Inflammatory macrophage treated with lipopolysaccharide for 1 hour (primary cell): ENCODE measurements at regions not wholly inside any gene's neighbourhood (a gene's known extent, or its start where the extent isn't known, plus 50 kb on each side); places are given as distances from the start of the nearest gene placed in this dataset.
"Not testable (repeated sequence)": the region's sequence is repeated elsewhere in the genome, so short reads cannot be mapped to it uniquely, and the experiment has no call there.

Source experiments
- DNase-seq, 2 donors: peaks; one replicate each; pipeline ENCODE4 v3.0.0-alpha.2; 2020 to 2022

- no peak for DNase-seq
Measured at GRCh38 chr13:22866221-22866620, 314.6 kb upstream of the SGCG start.

- DNase-seq: no peak
Measured at GRCh38 chr13:22871231-22871630, 309.5 kb upstream of the SGCG start.

DNA sequence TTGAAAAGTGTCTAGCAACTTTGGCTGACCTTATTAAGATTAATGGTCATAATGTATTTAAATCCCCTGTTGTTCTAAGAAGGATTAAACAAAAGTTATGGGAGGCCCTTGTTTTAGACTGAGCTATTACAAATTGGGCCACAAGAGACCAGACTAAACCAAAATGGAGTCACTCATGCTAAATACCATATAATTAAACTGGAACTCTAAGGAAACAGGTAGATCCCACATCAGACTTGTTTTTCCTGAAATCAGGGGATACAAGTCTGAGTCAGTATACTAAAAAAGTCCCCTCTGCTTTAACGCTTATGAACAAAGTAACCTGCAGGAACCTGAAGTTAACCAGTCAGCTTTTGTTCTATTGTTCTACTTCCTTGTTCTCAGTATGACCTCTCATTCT is 305.9 kb upstream of the SGCG start:
- no peak for DNase-seq

DNA sequence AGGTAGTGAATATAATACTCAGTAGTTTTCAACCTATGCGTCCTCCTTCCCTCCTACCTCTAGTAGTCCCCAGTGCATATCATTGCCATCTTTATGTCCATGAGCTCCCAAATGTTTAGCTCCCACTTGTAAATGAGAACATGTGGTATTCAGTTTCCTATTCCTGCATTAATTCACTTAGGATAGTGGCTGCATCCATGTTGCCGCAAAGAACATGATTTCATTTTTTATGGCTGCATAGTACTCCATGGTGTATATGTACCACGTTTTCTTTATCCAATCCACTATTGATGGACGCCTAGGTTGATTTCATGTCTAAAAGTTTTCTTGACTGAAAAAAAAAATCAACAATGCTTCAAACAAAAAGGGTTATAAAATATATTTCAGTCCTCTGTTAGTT is 303.4 kb upstream of the SGCG start:
- no peak for DNase-seq

DNA sequence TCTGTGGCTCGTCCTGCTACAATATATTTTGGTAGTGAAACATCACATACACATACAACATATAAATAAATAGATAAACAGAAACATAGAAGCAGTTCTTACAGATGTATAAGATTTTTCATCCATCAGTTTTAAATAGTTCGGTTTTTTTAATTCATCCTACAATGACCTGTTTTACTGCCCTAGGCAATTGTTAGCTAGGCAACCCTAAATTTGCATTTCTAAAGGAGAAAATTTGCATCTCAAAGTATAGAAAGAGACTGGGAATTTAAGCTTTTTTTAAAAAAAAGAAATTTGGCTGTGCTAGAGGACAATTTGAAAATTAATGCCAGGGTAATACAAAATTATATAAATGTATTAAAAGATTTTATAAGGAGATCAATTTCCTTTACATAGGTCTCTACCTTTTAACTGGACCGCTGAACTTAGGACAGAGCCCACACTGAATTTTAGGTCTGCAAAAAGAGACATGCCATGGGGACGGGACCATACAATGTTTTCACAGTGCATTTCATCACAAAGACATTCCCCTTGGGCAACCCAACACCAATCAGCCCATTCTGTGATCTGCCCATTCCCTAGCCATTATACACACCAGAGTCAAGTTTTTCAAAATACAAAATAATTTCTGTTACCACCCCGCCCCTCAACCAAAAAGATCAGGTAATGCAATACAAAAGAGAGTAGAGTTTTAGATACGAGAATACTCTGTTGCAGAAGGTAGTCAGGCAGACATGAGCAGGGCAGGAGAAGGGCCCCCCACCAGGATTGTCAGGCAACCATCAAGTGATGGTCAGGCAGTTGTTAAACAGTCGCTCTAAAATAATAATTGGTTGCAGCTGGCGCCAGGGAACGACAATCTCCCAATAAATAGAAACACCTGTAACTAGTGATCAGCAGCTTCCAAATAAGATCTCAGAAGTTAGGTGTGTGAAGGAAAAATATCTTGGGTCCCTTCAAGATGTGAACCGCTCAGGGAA is 299.7 kb upstream of the SGCG start:
- DNase-seq: no peak

- not testable (repeated sequence) for DNase-seq
Measured at GRCh38 chr13:22881721-22882608, 298.8 kb upstream of the SGCG start.

DNA sequence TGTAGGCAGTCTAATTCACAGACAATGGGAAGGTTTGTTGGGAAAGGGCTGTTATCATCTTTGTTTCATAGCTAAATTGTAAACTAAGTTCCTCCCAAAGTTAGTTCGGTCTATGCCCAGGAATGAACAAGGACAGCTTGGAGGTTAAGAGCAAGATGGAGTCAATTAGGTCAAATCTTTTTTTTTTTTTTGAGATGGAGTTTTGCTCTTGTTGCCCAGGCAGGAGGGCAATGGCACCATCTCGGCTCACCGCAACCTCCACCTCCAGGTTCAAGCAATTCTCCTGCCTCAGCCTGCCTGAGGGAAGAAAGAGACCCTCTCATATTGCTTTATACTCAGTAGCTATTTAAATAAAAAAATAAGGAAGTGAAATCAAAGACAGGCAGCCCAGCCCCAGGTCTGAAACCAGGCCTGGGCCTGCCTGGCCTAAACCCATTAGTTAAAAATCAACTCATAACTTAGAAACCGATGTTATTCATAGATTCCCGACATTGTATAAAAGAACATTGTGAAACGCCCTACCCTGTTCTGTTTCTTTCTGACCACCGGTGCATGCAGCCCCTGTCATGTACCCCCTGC is 297.4 kb upstream of the SGCG start:
- no peak for DNase-seq

GRCh38 chr13:22883956-22884355 is 296.8 kb upstream of the SGCG start:
- no peak for DNase-seq

DNA sequence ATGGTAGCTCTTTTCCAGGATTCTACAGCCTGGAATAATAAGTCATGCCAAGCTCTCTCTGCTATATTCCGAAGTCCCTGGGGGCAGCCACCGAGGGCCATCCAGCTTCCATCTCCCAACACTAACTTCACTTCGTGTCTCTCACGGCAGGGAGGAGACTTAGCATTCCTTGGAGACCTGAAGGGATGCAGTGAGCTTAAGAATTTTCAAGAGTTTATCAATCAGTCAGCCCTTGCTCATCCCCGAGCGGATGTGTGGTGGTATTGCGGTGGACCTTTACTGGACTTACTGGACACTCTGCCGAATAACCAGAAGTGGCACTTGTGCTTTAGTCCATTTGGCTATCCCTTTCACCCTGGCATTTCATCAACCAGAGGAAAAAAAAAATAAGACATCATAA is 294.7 kb upstream of the SGCG start:
- not testable (repeated sequence) for DNase-seq

GRCh38 chr13:22889376-22889775 is 291.4 kb upstream of the SGCG start:
- not testable (repeated sequence) for DNase-seq

GRCh38 chr13:22893204-22893603 is 287.6 kb upstream of the SGCG start:
- no peak for DNase-seq

- no peak for DNase-seq
Measured at GRCh38 chr13:22893777-22894176, 287.0 kb upstream of the SGCG start.

- DNase-seq: no peak
Measured at GRCh38 chr13:22897571-22898314, 283.0 kb upstream of the SGCG start.

DNA sequence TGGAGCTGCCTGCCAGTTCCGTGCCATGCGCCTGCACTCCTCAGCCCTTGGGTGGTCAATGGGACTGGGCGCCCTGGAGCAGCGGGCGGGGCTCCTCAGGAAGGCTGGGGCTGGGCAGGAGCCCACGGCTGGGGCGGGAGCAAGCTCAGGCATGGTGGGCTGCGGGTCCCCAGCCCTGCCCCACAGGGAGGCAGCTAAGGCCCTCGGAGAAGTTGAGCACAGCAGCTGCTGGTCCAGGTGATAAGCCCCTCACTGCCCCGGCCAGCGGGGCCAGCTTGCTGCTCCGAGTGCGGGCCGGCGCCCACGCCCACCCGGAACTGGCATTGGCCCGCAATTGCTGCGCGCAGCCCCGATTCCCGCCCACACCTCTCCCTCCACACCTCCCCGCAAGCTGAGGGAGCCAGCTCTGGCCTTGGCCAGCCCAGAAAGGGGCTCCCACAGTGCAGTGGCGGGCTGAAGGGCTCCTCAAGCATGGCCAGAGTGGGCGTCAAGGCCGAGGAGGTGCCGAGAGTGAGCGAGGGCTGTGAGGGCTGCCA is 280.3 kb upstream of the SGCG start:
- DNase-seq: not testable (repeated sequence)

DNA sequence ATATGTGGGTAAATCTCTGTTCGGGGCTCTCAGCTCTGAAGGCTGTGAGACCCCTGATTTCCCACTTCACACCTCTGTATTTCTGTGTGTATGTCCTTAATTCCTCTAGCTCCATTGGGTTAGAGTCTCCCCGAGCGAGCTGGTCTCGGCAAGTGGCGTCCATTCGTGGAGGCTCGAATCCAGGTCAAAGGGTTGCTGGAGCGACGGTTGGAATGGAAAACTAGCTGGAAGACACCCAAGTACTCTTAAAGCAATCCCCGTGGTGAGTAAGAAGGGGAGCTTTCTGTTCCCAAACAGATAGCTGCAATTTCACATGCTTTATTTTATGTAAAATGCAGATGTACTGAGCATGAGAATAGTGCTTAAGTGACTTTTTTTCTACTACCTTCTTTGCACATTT is 277.5 kb upstream of the SGCG start:
- no peak for DNase-seq

- no peak for DNase-seq
Measured at GRCh38 chr13:22903925-22904324, 276.9 kb upstream of the SGCG start.

- no peak for DNase-seq
Measured at GRCh38 chr13:22915442-22916082, 265.2 kb upstream of the SGCG start.

- DNase-seq: not testable (repeated sequence)
Measured at GRCh38 chr13:22916276-22916675, 264.5 kb upstream of the SGCG start.

- peak; percentile 13 to 39 for DNase-seq
Measured at GRCh38 chr13:22925881-22926747, 254.7 kb upstream of the SGCG start.

GRCh38 chr13:22926748-22927400 is 253.9 kb upstream of the SGCG start:
- DNase-seq: peak; percentile 35 to 40
